ENCODE measurements at regions not wholly inside any gene's neighbourhood (a gene's known extent, or its start where the extent isn't known, plus 50 kb on each side); places are given as distances from the start of the nearest gene placed in this dataset.
A peak's percentile ranks its signal among the peaks of the same experiment; 100 is the strongest.

DNA sequence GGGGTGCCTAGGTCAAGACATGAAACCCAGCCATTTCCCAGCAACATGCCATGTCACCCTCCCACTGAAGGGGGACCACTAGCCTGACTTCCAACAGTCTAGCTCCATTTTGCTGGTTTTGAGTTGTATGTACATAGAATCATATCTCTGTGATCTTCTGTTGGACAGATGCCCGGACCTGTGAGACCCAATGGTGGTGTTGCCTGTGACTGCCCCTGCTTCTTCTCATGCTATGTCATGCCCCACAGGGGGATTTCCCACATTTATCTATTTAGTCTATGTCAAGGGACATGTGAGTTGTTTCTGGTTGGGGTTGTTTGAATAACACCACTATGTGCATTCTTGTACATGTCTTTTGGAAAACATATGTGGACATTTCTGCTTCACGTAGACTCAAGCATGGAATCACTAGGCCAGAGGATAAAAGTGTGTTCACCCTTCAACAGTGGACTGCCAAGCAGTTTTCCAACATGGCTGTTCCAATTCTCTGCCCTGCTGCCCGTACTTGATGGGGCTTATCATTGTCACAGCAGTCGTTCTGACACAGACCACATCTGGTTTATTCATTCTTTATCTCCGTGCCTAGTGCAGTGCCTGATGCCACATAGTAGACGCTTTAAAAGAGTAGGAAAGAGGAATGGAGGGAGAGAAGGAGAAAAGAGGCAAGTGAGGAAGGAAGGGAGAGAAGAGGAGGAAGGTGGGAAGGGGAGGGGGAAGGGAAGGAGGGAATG, 114.4 kb downstream of the TPRA1 start:
- DNase-seq = no peak
- peak; percentile 46 for ATAC-seq
- no peak overlapping the region for H3K4me3 Mint-ChIP-seq
- no peaks in the 10 kb centered on the region for H3K4me1 Mint-ChIP-seq
- no peak overlapping the region for H3K27ac Mint-ChIP-seq
- H3K9me3 Mint-ChIP-seq = no peaks in the 10 kb centered on the region
- H3K27me3 Mint-ChIP-seq = peaks cover 62% of the 10 kb centered on the region

- no peak for ATAC-seq
- DNase-seq = no peak
- Mint-ChIP-seq H3K27me3 (peaks cover 55% of the 10 kb centered on the region), H3K4me3 (no peak overlapping the region), H3K9me3 (no peaks in the 10 kb centered on the region), H3K27ac (peak overlapping the region in 1 of 2 donors; percentile 49), H3K4me1 (no peaks in the 10 kb centered on the region)
Measured at GRCh38 chr3:127475391-127475790, 115.1 kb downstream of the TPRA1 start.

DNA sequence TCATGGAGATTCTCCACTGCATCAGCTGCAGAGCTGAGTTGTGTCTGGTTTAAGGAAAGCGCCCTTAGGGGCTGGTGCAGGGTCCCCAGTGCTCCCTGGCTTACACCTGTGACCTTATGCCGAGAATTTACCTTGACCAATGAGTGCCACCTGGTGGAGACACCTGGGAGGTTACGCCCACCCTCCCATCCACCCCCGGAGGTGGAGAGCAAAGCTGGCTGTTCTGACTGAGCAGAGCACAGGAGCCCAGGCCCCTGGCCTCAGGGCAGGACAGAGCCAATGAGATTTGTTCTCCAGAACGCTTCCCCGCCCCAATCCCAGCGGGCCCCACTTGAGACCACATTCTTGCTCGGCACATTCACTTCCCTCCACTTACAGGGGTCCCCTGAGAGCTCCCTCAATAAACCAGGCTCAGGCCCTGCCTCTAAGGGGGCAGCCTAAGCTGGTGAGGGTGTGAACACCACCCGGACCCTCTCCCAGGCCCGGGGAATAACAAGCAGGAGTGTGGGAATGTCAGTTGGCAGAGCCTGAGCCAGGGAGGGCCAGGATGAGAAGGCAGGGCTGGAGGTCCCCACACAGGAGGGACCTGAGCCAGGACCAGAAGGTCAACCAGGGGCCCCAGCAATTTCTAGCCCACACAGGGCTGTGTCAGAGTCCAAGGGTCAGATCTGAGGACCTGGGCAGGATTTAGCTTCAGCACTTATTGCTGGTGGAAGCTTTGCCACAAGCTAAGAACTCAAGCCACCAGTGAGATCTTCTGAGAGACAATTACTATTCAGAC, 117.1 kb downstream of the TPRA1 start:
- ATAC-seq (peak; percentile 61), DNase-seq (peak; percentile 20 to 46)
- peaks cover 0 to 5% of the 10 kb centered on the region in 2 donors for H3K9me3 Mint-ChIP-seq

DNA sequence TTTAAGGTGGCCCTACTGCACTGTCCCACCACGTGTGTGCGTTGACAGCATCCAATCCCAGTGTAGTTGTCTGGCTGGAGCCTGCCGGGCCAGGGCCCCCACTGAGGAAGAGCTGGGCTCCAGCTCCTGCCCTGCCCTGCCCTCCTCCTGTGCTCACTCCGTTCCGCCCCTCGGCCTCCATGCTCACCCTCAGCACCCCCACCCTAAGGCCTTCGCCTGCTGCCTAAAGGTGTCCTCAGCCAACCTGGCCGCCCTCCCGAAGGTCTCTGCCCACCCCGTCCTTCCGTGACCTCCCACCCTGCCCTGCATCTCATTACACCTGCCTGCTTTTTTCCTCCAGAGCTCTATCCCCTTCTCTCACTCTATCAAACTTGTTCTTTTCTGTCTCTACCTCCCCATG, 118.0 kb downstream of the TPRA1 start:
- DNase-seq (no peak), ATAC-seq (no peak)
- Mint-ChIP-seq H3K4me3 (no peak overlapping the region), H3K4me1 (peaks cover under 1% of the 10 kb centered on the region), H3K27ac (no peak overlapping the region), H3K27me3 (peaks cover 62% of the 10 kb centered on the region), H3K9me3 (peaks cover 6 to 13% of the 10 kb centered on the region in 2 donors)

More for the DNA sequence above, 117.1 kb downstream of the TPRA1 start:
- Mint-ChIP-seq H3K4me1 (no peaks in the 10 kb centered on the region), H3K27me3 (peaks cover 56% of the 10 kb centered on the region), H3K27ac (no peak overlapping the region), H3K4me3 (no peak overlapping the region)

- Mint-ChIP-seq H3K27me3 (peaks cover 57% of the 10 kb centered on the region), H3K4me3 (no peak overlapping the region), H3K27ac (no peak overlapping the region), H3K4me1 (peaks cover 6% of the 10 kb centered on the region), H3K9me3 (peaks cover 6 to 13% of the 10 kb centered on the region in 2 donors)
- no peak for ATAC-seq
- no peak for DNase-seq
Measured at GRCh38 chr3:127471142-127471541, 119.4 kb downstream of the TPRA1 start.

DNA sequence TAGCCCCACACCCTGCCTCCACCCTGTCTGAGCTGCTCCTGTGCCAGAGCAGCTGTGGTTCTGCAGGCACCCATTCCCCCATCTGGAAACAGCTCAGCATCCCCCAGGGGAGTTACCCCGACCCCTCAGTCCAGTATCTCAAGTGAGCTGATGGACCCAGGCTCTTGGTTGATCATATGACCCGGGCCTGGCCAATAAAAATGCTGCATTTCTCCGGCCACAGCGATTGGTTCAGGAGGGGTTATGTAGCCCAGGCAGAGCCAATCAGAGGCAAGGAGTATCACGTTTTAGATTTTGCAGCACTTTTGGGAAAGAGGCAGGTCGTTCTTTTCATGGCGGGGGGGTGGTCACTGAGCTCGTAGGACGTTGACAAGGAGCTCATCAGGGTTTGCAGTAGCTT, 120.8 kb downstream of the TPRA1 start:
- DNase-seq (no peak), ATAC-seq (no peak)
- peak overlapping the region in 1 of 2 donors; percentile 8 for H3K27ac Mint-ChIP-seq
- no peak overlapping the region for H3K4me3 Mint-ChIP-seq
- H3K4me1 Mint-ChIP-seq = peaks cover 6% of the 10 kb centered on the region
- H3K9me3 Mint-ChIP-seq = peaks cover 6 to 13% of the 10 kb centered on the region in 2 donors
- peaks cover 43% of the 10 kb centered on the region for H3K27me3 Mint-ChIP-seq

- ATAC-seq (no peak), DNase-seq (no peak)
- peaks cover 6 to 13% of the 10 kb centered on the region in 2 donors for H3K9me3 Mint-ChIP-seq
- H3K27ac Mint-ChIP-seq = no peak overlapping the region
- H3K4me1 Mint-ChIP-seq = peaks cover 6% of the 10 kb centered on the region
- peaks cover 56% of the 10 kb centered on the region for H3K27me3 Mint-ChIP-seq
- H3K4me3 Mint-ChIP-seq = no peak overlapping the region
Measured at GRCh38 chr3:127467391-127467790, 123.1 kb downstream of the TPRA1 start.

DNA sequence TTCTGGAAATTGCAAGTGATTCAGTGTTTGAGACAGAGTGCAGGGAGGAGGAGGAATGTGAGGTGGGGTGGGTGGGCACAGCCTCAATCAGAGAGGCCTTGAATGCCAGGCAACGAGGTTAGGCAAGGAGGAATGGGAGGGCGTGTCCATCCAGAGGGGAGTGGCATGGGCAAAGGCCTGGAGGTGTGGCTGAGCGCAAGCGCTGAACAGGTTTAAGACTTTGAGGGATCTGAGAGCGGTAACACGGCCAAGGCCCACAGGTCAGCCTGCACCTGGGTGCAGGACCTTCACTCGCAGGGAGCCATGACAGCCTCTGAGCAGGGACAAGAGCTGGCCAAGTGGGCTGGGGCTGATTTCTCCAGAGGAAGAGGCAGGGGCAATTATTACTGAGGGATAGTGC, 125.9 kb downstream of the TPRA1 start:
- no peak for ATAC-seq
- H3K27ac Mint-ChIP-seq = peak overlapping the region in 1 of 2 donors; percentile 3
- H3K9me3 Mint-ChIP-seq = peaks cover 6 to 13% of the 10 kb centered on the region in 2 donors
- DNase-seq = no peak
- H3K27me3 Mint-ChIP-seq = peaks cover 74% of the 10 kb centered on the region
- H3K4me3 Mint-ChIP-seq = no peak overlapping the region
- peaks cover 6% of the 10 kb centered on the region for H3K4me1 Mint-ChIP-seq

- no peak overlapping the region for H3K4me3 Mint-ChIP-seq
- H3K9me3 Mint-ChIP-seq = no peaks in the 10 kb centered on the region
- DNase-seq (no peak), ATAC-seq (no peak)
- peaks cover 4% of the 10 kb centered on the region for H3K4me1 Mint-ChIP-seq
- no peak overlapping the region for H3K27ac Mint-ChIP-seq
- peaks cover 74% of the 10 kb centered on the region for H3K27me3 Mint-ChIP-seq
Measured at GRCh38 chr3:127462111-127462655, 128.3 kb downstream of the TPRA1 start.

GRCh38 chr3:127461286-127461910, 129.1 kb downstream of the TPRA1 start:
- Mint-ChIP-seq H3K27ac (no peak overlapping the region), H3K27me3 (peaks cover 77% of the 10 kb centered on the region), H3K4me3 (no peak overlapping the region), H3K9me3 (no peaks in the 10 kb centered on the region), H3K4me1 (peaks cover 10% of the 10 kb centered on the region)
- DNase-seq (no peak), ATAC-seq (no peak)

- Mint-ChIP-seq H3K9me3 (no peaks in the 10 kb centered on the region), H3K27ac (no peak overlapping the region), H3K4me1 (peaks cover 23% of the 10 kb centered on the region), H3K4me3 (no peak overlapping the region), H3K27me3 (peaks cover 92% of the 10 kb centered on the region)
- DNase-seq (no peak), ATAC-seq (no peak)
Measured at GRCh38 chr3:127459891-127460290, 130.6 kb downstream of the TPRA1 start.

GRCh38 chr3:127458696-127459604, 131.6 kb downstream of the TPRA1 start:
- peak in 1 of 2 donors; percentile 19 for DNase-seq
- H3K27me3 Mint-ChIP-seq = peaks cover 94% of the 10 kb centered on the region

GRCh38 chr3:127457546-127458145, 132.9 kb downstream of the TPRA1 start:
- H3K9me3 Mint-ChIP-seq = no peaks in the 10 kb centered on the region
- H3K4me1 Mint-ChIP-seq = peaks cover 23% of the 10 kb centered on the region
- H3K27me3 Mint-ChIP-seq = peaks cover 97% of the 10 kb centered on the region
- no peak overlapping the region for H3K4me3 Mint-ChIP-seq
- ATAC-seq (no peak), DNase-seq (no peak)
- no peak overlapping the region for H3K27ac Mint-ChIP-seq

More at GRCh38 chr3:127458696-127459604, 131.6 kb downstream of the TPRA1 start:
- no peak overlapping the region for H3K4me3 Mint-ChIP-seq
- no peak overlapping the region for H3K27ac Mint-ChIP-seq
- peaks cover 23% of the 10 kb centered on the region for H3K4me1 Mint-ChIP-seq
- no peaks in the 10 kb centered on the region for H3K9me3 Mint-ChIP-seq
- ATAC-seq = no peak

DNA sequence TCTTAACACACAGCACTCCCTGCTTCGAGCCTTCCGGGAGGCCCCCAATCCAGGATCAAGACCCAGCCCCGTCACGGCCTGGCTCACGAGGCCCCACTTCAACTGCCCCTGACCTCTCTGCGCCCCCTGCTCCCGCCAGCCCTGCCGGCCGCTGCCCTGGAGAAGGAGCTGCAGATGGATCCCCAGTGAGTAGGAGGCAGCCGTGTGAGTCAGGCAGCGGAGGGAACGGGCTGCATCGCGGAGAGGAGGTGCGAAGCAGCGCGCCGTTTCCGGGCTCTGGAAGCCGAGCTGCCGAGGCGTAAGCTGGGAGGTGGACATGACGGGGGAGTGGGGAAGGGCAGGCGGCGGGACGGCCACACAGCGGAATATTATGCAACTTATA, 133.4 kb downstream of the TPRA1 start:
- H3K9me3 Mint-ChIP-seq = no peaks in the 10 kb centered on the region
- DNase-seq (no peak), ATAC-seq (no peak)
- H3K4me3 Mint-ChIP-seq = no peak overlapping the region
- peaks cover 97% of the 10 kb centered on the region for H3K27me3 Mint-ChIP-seq
- H3K27ac Mint-ChIP-seq = no peak overlapping the region
- peaks cover 23% of the 10 kb centered on the region for H3K4me1 Mint-ChIP-seq
